G401.6 (cell line): ENCODE measurements at regions not wholly inside any gene's neighbourhood (a gene's known extent, or its start where the extent isn't known, plus 50 kb on each side); places are given as distances from the start of the nearest gene placed in this dataset.
"Not testable (repeated sequence)": the region's sequence is repeated elsewhere in the genome, so short reads cannot be mapped to it uniquely, and the experiment has no call there.

Experiments used
- FAIRE-seq: peaks from 2 replicates; lab custom pipeline; 2012; peaks lifted over from hg19 to GRCh38; lab: Jason Lieb, UNC

DNA sequence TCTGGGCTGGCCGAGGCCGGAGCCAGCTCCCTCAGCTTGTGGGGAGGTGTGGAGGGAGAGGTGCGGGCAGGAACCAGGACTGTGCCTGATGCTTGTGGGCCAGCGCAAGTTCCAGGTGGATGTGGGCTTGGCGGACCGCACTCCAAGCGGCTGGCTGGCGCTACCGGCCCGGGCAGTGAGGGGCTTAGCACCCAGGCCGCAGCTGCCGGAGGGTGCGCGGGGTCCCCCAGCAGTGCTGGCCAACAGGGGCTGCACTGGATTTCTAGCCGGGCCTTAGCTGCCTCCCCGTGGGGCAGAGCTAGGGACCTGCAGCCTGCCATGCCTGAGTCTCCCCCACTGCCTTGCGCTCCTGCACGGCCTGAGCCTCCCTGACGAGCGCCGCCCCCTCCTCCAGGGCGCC is 242.8 kb downstream of the CCSER2 start:
- no peak for FAIRE-seq

DNA sequence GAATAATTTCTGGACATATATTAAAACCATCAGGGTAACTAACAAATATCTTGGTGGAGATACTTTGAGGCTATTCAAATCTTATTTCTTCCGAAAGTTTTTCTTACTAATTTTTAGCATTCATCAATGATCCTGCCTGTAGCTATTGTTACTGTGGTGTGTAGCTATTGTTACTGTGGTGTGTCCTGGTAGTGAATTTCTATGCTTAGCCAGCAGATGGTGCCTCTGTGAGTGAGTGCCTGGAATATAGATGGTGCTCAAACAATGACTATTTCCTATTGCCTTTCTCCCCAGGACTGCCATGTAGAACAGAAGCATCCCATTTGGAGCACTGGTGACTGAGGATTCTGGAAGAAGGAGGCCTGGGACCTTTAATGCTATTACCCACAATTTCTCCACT is 245.7 kb downstream of the CCSER2 start:
- FAIRE-seq, result no peak

GRCh38 chr10:84581976-84582375 is 253.6 kb downstream of the CCSER2 start:
- no peak for FAIRE-seq

GRCh38 chr10:84583501-84583900 is 255.1 kb downstream of the CCSER2 start:
- FAIRE-seq, result no peak

- FAIRE-seq, result no peak
These were observed 259.4 kb downstream of the CCSER2 start for GRCh38 chr10:84587789-84588188.

DNA sequence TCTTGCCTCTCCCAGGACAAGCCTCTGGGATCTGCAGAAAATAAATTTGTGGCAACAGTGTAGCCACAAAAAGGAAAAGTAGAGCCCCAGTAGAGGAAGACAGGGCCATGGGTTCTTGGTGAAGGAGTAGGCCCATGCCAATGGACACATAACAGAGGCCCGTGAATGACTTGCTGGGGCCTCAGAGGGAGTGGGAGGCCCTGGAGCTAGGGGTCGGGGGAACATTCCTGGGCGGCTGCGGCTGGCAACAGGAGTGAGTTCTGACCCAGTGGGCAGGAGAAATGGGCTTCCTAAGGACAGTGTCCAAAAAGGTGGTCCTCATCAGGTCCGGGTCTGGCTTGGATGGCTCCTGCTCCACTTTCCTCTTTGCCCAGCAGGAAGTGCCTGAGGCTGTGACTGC is 260.0 kb downstream of the CCSER2 start:
- no peak for FAIRE-seq

- FAIRE-seq, result no peak
These were observed 260.6 kb downstream of the CCSER2 start for GRCh38 chr10:84588971-84589370.

DNA sequence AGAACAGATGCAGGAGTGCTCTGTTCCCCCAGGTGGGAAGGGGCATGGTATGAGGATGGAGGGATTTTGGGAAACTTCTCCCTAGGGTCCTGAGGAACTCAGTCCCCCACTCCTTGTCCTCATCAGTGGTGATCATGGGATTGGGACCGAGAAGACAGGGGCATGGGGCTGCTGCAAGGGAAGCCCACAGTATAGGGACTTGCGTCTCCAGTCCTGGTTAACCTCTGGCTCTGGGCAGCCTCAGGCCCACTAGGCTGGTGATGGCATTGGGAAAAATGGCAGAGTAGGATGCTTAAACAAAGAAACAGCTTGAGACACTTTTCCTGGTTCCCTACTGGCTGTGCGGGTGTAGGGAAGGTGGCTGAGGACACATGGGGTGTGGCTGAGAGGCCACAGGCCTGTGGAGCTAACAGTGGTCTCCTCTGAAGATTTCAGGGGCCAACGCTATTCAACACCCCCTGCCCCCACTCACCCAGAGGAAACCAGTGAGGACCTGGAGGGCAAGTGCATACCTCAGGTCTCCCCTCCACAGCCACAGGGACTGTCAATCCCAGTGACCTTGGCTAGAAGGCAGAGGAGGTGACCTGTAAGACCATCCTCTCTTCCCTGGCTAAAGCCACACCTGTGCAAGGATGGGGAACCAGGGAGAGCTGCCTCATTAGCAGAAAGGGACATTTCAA is 261.3 kb downstream of the CCSER2 start:
- no peak for FAIRE-seq

DNA sequence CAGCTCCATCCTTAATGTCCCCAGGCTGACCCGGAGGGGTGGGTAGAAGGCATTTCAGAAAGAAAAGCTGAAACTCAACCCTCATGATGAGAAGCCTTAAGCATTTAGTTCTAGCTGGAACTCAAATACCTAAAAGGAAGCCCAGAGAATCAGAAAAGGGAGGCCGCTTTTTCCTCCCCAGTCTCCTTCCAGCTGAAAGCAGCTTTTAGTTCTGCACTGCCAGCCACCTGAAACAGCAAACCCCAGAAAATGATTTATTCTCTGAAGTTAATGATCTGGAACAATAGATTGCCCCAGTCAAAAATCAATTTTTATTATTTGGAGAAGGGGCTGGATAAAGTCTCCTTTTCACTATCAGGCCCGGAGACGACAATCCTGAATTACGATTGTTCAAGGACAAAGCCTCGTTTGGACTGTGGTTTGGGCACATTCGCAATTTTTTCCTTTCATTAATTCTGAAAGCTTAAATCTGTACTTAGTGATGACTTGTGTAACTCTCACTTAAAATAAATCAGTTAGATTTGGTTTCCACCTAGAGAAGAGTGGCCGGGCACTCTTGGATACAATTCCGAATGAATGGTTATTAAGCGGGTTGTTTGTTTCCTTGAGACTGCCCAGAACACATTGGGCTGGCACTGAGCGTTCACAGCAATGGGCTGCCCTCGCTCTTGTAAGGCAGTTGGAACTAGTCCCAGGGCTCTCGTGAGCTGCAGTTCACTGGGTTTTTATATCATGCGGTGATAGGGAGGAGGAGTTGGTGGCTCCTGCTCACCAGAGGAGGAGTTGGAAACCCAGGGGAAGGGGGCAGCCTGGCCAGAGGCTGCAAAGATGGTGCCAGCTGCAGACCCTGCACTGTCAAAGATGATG is 262.2 kb downstream of the CCSER2 start:
- FAIRE-seq, result no peak

- FAIRE-seq, result no peak
These were observed 265.1 kb downstream of the CCSER2 start for GRCh38 chr10:84593506-84593905.

DNA sequence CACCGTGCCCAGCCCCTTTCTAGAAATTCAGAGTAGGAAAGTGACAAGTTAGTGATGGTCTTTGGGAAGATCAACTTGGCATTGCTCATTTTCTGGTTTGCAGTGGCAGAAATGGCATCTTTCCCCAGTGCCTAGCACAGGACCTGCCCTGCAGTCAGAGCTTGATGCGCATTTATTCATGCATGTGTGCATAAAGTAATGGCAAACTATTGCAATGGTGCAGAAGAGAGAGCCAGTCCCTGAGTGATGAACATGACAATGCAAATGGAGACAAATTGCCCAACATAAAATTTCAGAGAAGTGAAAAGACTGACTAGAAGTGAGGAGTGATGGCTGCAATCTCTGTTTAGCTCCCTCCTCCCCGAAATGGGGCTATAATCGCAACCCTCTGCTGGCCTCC is 268.2 kb downstream of the CCSER2 start:
- FAIRE-seq, result no peak

DNA sequence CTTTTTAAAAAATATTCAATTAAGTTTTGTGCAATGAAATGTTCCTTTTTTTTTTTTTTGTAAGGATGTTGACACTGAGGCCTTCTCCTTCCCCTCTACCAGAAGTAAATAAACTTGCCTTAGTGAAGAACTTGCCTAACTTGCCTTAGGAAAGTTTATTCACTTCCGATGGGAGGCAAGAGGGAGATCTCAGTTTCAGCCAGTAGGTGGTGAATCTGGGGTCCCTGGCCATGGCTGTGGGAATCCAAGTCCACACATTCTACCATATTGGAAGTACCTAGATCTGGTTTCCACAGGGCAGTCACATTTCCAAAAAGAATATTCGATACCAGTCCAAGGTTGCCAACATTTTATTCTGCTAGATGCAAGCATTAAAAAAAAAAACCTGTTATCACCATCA is 270.9 kb downstream of the CCSER2 start:
- no peak for FAIRE-seq

DNA sequence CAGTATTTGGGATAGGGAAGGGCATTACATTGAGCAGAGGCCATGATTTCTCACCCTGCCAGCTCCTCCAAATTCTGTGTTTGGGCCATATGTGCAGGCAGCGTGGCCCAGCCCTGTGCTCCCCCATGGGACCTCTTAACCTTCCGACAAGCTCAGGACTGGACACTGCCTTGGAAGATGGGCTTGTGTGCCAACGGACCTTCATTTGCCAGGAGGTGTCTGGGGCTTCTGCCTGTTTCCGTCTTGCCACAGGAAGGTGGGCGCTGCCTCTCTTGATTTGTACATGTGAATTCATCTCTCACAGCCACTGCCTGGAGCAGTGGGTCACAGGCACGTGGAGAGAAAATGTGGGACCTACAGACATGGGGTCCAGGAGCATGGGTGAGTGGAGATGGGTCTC is 272.6 kb downstream of the CCSER2 start:
- FAIRE-seq, result no peak

GRCh38 chr10:84602543-84602942 is 274.2 kb downstream of the CCSER2 start:
- not testable (repeated sequence) for FAIRE-seq

DNA sequence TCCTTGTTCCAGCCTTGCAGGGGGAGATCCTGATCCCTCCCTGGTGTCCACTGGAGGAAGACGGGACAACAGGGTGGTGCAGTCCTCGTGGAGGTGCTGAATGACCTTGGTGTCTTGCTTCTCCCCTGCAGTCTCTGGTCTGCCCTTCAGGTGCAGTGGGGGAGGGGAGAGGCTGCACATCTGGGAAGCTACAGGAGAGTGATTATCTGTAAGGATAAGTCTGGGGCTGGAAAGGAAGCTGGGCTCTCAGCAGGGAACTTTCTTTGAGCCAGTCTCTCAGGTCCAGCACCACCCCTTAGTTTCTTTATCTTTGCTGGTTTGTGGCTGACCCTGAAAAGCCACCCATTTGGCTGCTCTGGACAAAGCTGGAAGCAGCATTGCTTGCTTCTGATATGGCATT is 275.6 kb downstream of the CCSER2 start:
- FAIRE-seq, result no peak

GRCh38 chr10:84605802-84606201 is 277.4 kb downstream of the CCSER2 start:
- no peak for FAIRE-seq

DNA sequence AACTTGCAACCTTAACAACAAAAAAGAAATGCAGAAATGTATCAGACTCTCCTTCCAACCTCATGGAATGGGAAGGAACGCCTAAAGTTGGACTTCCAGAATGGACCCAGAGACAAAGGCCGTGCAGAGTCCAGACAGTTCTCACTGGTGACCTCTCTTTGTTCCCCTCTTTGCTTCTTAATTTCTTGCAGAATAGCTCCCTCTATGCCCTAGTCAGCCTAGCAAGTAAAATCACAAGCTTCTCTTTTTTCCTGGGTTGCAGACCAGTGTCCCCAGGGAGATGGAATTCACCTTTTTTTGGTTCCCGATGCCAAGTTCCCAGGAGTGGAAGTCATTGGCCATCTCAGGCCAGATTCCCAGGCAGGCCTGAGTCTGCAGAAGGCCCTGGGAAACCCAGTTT is 278.0 kb downstream of the CCSER2 start:
- no peak for FAIRE-seq

- FAIRE-seq, result no peak
These were observed 278.7 kb downstream of the CCSER2 start for GRCh38 chr10:84607044-84607443.

- FAIRE-seq, result no peak
These were observed 279.1 kb downstream of the CCSER2 start for GRCh38 chr10:84607523-84607922.

- FAIRE-seq, result no peak
These were observed 279.7 kb downstream of the CCSER2 start for GRCh38 chr10:84608126-84608525.

- FAIRE-seq, result no peak
These were observed 285.1 kb downstream of the CCSER2 start for GRCh38 chr10:84613336-84614021.

- FAIRE-seq, result no peak
These were observed 298.2 kb downstream of the CCSER2 start for GRCh38 chr10:84626397-84627087.

DNA sequence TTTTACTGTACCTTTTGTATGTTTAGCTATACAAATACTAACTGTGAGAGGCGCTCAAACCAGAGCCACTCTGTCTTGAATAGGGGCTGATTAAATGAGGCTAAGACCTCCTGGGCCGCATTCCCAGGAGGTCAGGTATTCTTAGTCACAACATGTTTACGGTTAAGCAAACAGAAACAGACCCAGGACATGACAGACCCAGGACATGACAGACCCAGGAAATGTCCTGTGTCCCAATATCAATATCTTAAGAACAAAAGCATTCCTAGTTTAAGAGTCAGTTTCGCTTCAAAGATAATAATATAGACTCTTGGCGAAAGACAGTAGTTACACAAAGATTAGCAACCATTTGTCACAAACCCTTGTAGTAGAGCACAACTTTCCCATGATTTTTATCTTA is 304.5 kb downstream of the CCSER2 start:
- no peak for FAIRE-seq
